Dendritic cell treated with granulocyte-macrophage colony-stimulating factor and Interleukin-4, amounts not matched to agents 40 ng/mL and 50 ng/mL, for 4 days (primary cell): ENCODE measurements at regions not wholly inside any gene's neighbourhood (a gene's known extent, or its start where the extent isn't known, plus 50 kb on each side); places are given as distances from the start of the nearest gene placed in this dataset.
"Not testable (repeated sequence)": the region's sequence is repeated elsewhere in the genome, so short reads cannot be mapped to it uniquely, and the experiment has no call there.

ENCODE experiments used
- H3K27ac Mint-ChIP-seq: one replicate; pipeline ENCODE4 v1.8.0; 2022; ENCODE audit warnings: mild to moderate bottlenecking, mixed read lengths
- H3K27me3 Mint-ChIP-seq: one replicate; pipeline ENCODE4 v1.8.0; 2022; ENCODE audit warnings: mild to moderate bottlenecking, mixed read lengths
- H3K36me3 Mint-ChIP-seq: one replicate; pipeline ENCODE4 v1.8.0; 2022; ENCODE audit warnings: low read depth, mixed read lengths
- H3K4me1 Mint-ChIP-seq: one replicate; pipeline ENCODE4 v1.8.0; 2022; ENCODE audit warnings: low read depth, mixed read lengths
- H3K4me3 Mint-ChIP-seq: one replicate; pipeline ENCODE4 v1.8.0; 2022; ENCODE audit warnings: mild to moderate bottlenecking, moderate library complexity, mixed read lengths
- H3K9me3 Mint-ChIP-seq: one replicate; pipeline ENCODE4 v1.8.0; 2022; ENCODE audit warnings: mixed read lengths
- intact Hi-C: fragments of 100-400 bp; cut with micrococcal nuclease; formaldehyde crosslinking; loops from one replicate; pipeline ENCODE4 v1.15.0; 2022

- Mint-ChIP-seq H3K4me1 (peaks cover 5% of the 10 kb centered on the region), H3K27ac (no peak overlapping the region), H3K36me3 (no peaks in the 10 kb centered on the region), H3K4me3 (no peak overlapping the region), H3K9me3 (no peaks in the 10 kb centered on the region), H3K27me3 (no peaks in the 10 kb centered on the region)
- intact Hi-C loops: no loop called here
Observed at GRCh38 chr15:57797110-57797509, 90.6 kb downstream of the POLR2M start.

GRCh38 chr15:57797568-57798267, 91.2 kb downstream of the POLR2M start:
- H3K27ac Mint-ChIP-seq: no peak overlapping the region

GRCh38 chr15:57806003-57806402, 99.5 kb downstream of the POLR2M start:
- intact Hi-C loops: no loop called here

More at GRCh38 chr15:57797568-57798267, 91.2 kb downstream of the POLR2M start:
- H3K27me3 Mint-ChIP-seq: no peaks in the 10 kb centered on the region
- H3K36me3 Mint-ChIP-seq: no peaks in the 10 kb centered on the region
- intact Hi-C loops: no loop called here
- no peaks in the 10 kb centered on the region for H3K9me3 Mint-ChIP-seq
- peaks cover 5% of the 10 kb centered on the region for H3K4me1 Mint-ChIP-seq
- H3K4me3 Mint-ChIP-seq: no peak overlapping the region

GRCh38 chr15:57809285-57809684, 102.8 kb downstream of the POLR2M start:
- H3K9me3 Mint-ChIP-seq, H3K4me1 Mint-ChIP-seq, H3K36me3 Mint-ChIP-seq, intact Hi-C loops, H3K4me3 Mint-ChIP-seq, H3K27ac Mint-ChIP-seq, H3K27me3 Mint-ChIP-seq: not testable (repeated sequence)

More at GRCh38 chr15:57806003-57806402, 99.5 kb downstream of the POLR2M start:
- Mint-ChIP-seq H3K4me1 (no peaks in the 10 kb centered on the region), H3K36me3 (no peaks in the 10 kb centered on the region), H3K4me3 (no peak overlapping the region), H3K27me3 (no peaks in the 10 kb centered on the region), H3K27ac (no peak overlapping the region), H3K9me3 (no peaks in the 10 kb centered on the region)

GRCh38 chr15:57816599-57816998, 110.1 kb downstream of the POLR2M start:
- Mint-ChIP-seq H3K27me3 (peaks cover 7% of the 10 kb centered on the region), H3K9me3 (peaks cover 8% of the 10 kb centered on the region), H3K4me3 (no peak overlapping the region), H3K36me3 (no peaks in the 10 kb centered on the region), H3K27ac (no peak overlapping the region), H3K4me1 (peaks cover 7% of the 10 kb centered on the region)
- intact Hi-C loops: no loop called here

- Mint-ChIP-seq H3K36me3 (no peaks in the 10 kb centered on the region), H3K9me3 (peaks cover 8% of the 10 kb centered on the region), H3K4me1 (peaks cover 7% of the 10 kb centered on the region), H3K27me3 (peaks cover 11% of the 10 kb centered on the region), H3K4me3 (no peak overlapping the region), H3K27ac (no peak overlapping the region)
- intact Hi-C loops: no loop called here
Observed at GRCh38 chr15:57819646-57820045, 113.1 kb downstream of the POLR2M start.

GRCh38 chr15:57820119-57820518, 113.6 kb downstream of the POLR2M start:
- peaks cover 11% of the 10 kb centered on the region for H3K27me3 Mint-ChIP-seq
- H3K9me3 Mint-ChIP-seq: peaks cover 8% of the 10 kb centered on the region
- H3K36me3 Mint-ChIP-seq: no peaks in the 10 kb centered on the region
- H3K27ac Mint-ChIP-seq: no peak overlapping the region
- intact Hi-C loops: no loop called here
- peaks cover 7% of the 10 kb centered on the region for H3K4me1 Mint-ChIP-seq
- H3K4me3 Mint-ChIP-seq: no peak overlapping the region

GRCh38 chr15:57821826-57822225, 115.3 kb downstream of the POLR2M start:
- Mint-ChIP-seq H3K27me3 (peaks cover 11% of the 10 kb centered on the region), H3K9me3 (peaks cover 8% of the 10 kb centered on the region), H3K4me1 (no peaks in the 10 kb centered on the region), H3K4me3 (no peak overlapping the region), H3K27ac (no peak overlapping the region), H3K36me3 (no peaks in the 10 kb centered on the region)
- intact Hi-C loops: no loop called here

GRCh38 chr15:57823325-57823882, 116.9 kb downstream of the POLR2M start:
- Mint-ChIP-seq H3K4me1 (no peaks in the 10 kb centered on the region), H3K36me3 (no peaks in the 10 kb centered on the region), H3K4me3 (no peak overlapping the region), H3K27me3 (peaks cover 11% of the 10 kb centered on the region), H3K27ac (no peak overlapping the region), H3K9me3 (no peaks in the 10 kb centered on the region)
- intact Hi-C loops: no loop called here

- no peaks in the 10 kb centered on the region for H3K9me3 Mint-ChIP-seq
- no peak overlapping the region for H3K4me3 Mint-ChIP-seq
- peaks cover 12% of the 10 kb centered on the region for H3K27me3 Mint-ChIP-seq
- H3K27ac Mint-ChIP-seq: no peak overlapping the region
- intact Hi-C loops: no loop called here
- H3K36me3 Mint-ChIP-seq: no peaks in the 10 kb centered on the region
- no peaks in the 10 kb centered on the region for H3K4me1 Mint-ChIP-seq
Observed at GRCh38 chr15:57824186-57824585, 117.7 kb downstream of the POLR2M start.

GRCh38 chr15:57827021-57827420, 120.5 kb downstream of the POLR2M start:
- Mint-ChIP-seq H3K27me3 (peaks cover 10% of the 10 kb centered on the region), H3K4me1 (no peaks in the 10 kb centered on the region), H3K36me3 (no peaks in the 10 kb centered on the region), H3K9me3 (no peaks in the 10 kb centered on the region), H3K27ac (no peak overlapping the region), H3K4me3 (no peak overlapping the region)
- intact Hi-C loops: no loop called here

- no peak overlapping the region for H3K27ac Mint-ChIP-seq
- H3K9me3 Mint-ChIP-seq: no peaks in the 10 kb centered on the region
- H3K4me3 Mint-ChIP-seq: no peak overlapping the region
- H3K36me3 Mint-ChIP-seq: no peaks in the 10 kb centered on the region
- peaks cover 7% of the 10 kb centered on the region for H3K27me3 Mint-ChIP-seq
- no peaks in the 10 kb centered on the region for H3K4me1 Mint-ChIP-seq
- intact Hi-C loops: no loop called here
Observed at GRCh38 chr15:57827971-57828370, 121.5 kb downstream of the POLR2M start.

GRCh38 chr15:57832183-57832582, 125.7 kb downstream of the POLR2M start:
- H3K9me3 Mint-ChIP-seq: peaks cover 9% of the 10 kb centered on the region
- no peak overlapping the region for H3K27ac Mint-ChIP-seq
- H3K36me3 Mint-ChIP-seq: no peaks in the 10 kb centered on the region
- intact Hi-C loops: no loop called here
- H3K4me3 Mint-ChIP-seq: no peak overlapping the region
- H3K4me1 Mint-ChIP-seq: no peaks in the 10 kb centered on the region
- H3K27me3 Mint-ChIP-seq: peaks cover 12% of the 10 kb centered on the region

- intact Hi-C loops: no loop called here
- H3K36me3 Mint-ChIP-seq: no peaks in the 10 kb centered on the region
- H3K9me3 Mint-ChIP-seq: peaks cover 9% of the 10 kb centered on the region
- H3K4me1 Mint-ChIP-seq: no peaks in the 10 kb centered on the region
- H3K4me3 Mint-ChIP-seq: no peak overlapping the region
- peaks cover 9% of the 10 kb centered on the region for H3K27me3 Mint-ChIP-seq
- no peak overlapping the region for H3K27ac Mint-ChIP-seq
Observed at GRCh38 chr15:57835119-57835518, 128.6 kb downstream of the POLR2M start.

- no peaks in the 10 kb centered on the region for H3K36me3 Mint-ChIP-seq
- H3K4me1 Mint-ChIP-seq: no peaks in the 10 kb centered on the region
- intact Hi-C loops: no loop called here
- H3K27ac Mint-ChIP-seq: no peak overlapping the region
- no peaks in the 10 kb centered on the region for H3K9me3 Mint-ChIP-seq
- H3K27me3 Mint-ChIP-seq: peaks cover 1% of the 10 kb centered on the region
- H3K4me3 Mint-ChIP-seq: no peak overlapping the region
Observed at GRCh38 chr15:57849317-57849716, 142.8 kb downstream of the POLR2M start.
